ENCODE measurements at regions not wholly inside any gene's neighbourhood (a gene's known extent, or its start where the extent isn't known, plus 50 kb on each side); places are given as distances from the start of the nearest gene placed in this dataset.

DNA sequence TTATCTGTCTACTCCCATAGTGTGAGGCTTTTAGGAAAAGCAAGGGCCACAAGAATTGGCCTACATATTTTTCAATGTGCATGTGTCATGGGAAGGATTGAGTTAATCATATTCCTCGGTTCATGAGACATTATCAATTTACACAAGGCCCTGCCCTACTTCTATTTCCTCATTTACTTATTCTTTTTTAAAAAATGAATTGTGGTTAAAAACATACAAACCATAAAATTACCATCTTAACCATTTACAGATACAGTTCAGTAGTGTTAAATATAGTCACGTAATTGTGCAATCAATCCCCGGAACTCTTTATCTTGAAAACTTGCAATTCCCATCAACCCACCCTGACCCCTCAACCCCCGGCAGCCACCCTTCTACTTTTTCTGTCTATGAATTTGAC, 284.0 kb upstream of the GADL1 start:
- no peaks in the 10 kb centered on the region for H3K4me1 ChIP-seq (ENCODE audit: control insufficient read depth in 1 of 2, insufficient read depth in 2 of 2, low read length in 2 of 2)
- no peaks in the 10 kb centered on the region for H3K9me2 ChIP-seq (ENCODE audit: insufficient read depth)
- DNase-seq (ENCODE audit: low read depth, low spot score) (no peak), ATAC-seq (no peak)
- intact Hi-C loops (cut with micrococcal nuclease) = no loop called here
- TF ChIP-seq ELF1 (IDR thresholded peaks at IDR 0.05; ENCODE audit: borderline replicate concordance, low read depth) (no peak), YY1 (IDR thresholded peaks at IDR 0.05; ENCODE audit: extremely low read depth, insufficient replicate concordance, low read depth, low read length) (no peak), EGR1 (IDR thresholded peaks at IDR 0.05; ENCODE audit: low read depth) (no peak), JUND (IDR thresholded peaks at IDR 0.05) (no peak), TCF7L2 (IDR thresholded peaks at IDR 0.05; ENCODE audit: borderline replicate concordance, extremely low read depth, insufficient read depth, insufficient read length) (no peak), POLR2A (IDR thresholded peaks at IDR 0.05; ENCODE audit: borderline replicate concordance, extremely low read depth, insufficient read depth, insufficient read length) (no peak), SRF (IDR thresholded peaks at IDR 0.05; ENCODE audit: low read depth) (no peak), ZNF274 (IDR thresholded peaks at IDR 0.05; ENCODE audit: low read depth, low read length) (no peak), REST (IDR thresholded peaks at IDR 0.05; ENCODE audit: low read depth) (no peak), ZBTB33 (IDR thresholded peaks at IDR 0.05; ENCODE audit: extremely low read depth, insufficient replicate concordance, low read length) (no peak), CBX3 (IDR thresholded peaks at IDR 0.05; ENCODE audit: low read depth) (no peak)
- TF ChIP-seq, protein P1, sequence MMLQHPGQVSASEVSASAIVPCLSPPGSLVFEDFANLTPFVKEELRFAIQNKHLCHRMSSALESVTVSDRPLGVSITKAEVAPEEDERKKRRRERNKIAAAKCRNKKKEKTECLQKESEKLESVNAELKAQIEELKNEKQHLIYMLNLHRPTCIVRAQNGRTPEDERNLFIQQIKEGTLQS (IDR thresholded peaks at IDR 0.05) = no peak
- BruUV-seq (replicated peaks) = no TSS peak
- RAD21 ChIA-PET (ENCODE audit: low non-redundant PET in 1 of 2, low total read pairs in 2 of 2, uncharacterized antibody in 2 of 2, unreplicated experiment in 2 of 2) = no interaction called here
- H3K9me3 ChIP-seq (ENCODE audit: control insufficient read depth in 1 of 2, insufficient read depth in 1 of 2, low read depth in 1 of 2, low read length in 2 of 2) = no peaks in the 10 kb centered on the region
- POLR2A ChIA-PET = no interaction called here
- H3K4me3 ChIP-seq (replicated peaks in 1 of 2; ENCODE audit: low read depth in 1 of 2, low read length in 2 of 2) = no peak overlapping the region
- no peak overlapping the region for H2AFZ ChIP-seq (ENCODE audit: low read depth, low read length, poor library complexity, severe bottlenecking)
- H3K4me2 ChIP-seq (ENCODE audit: low read length) = no peak overlapping the region
- H3K79me2 ChIP-seq (ENCODE audit: insufficient read depth, low read length) = no peaks in the 10 kb centered on the region
- no peak overlapping the region for H3K27ac ChIP-seq (ENCODE audit: low read depth, low read length)
- no peaks in the 10 kb centered on the region for H3K36me3 ChIP-seq (ENCODE audit: control insufficient read depth in 1 of 2, insufficient read depth in 2 of 2, low read length in 2 of 2)
- CTCF ChIA-PET = no interaction called here
- H3K9ac ChIP-seq (ENCODE audit: low read length) = no peak overlapping the region
- H4K20me1 ChIP-seq (ENCODE audit: insufficient read depth) = no peaks in the 10 kb centered on the region
- no peaks in the 10 kb centered on the region for H3K27me3 ChIP-seq (ENCODE audit: insufficient read depth, low read length)

Data from HCT116 (cell line).